WERI-Rb-1 (cell line): ENCODE measurements at regions not wholly inside any gene's neighbourhood (a gene's known extent, or its start where the extent isn't known, plus 50 kb on each side); places are given as distances from the start of the nearest gene placed in this dataset.

ENCODE experiments used
- DNase-seq: peaks from one replicate; pipeline ENCODE4 v3.0.0-alpha.2; 2020
- H3K27ac ChIP-seq: fragments of 250-450 bp; sonication (Bioruptor Pico); 2 replicates; pipeline ENCODE4 v1.5.1; 2020; ENCODE audit warnings: mild to moderate bottlenecking, moderate library complexity
- H3K27me3 ChIP-seq: fragments of 250-450 bp; sonication (Bioruptor Pico); 2 replicates; pipeline ENCODE4 v1.5.1; 2021; ENCODE audit warnings: mild to moderate bottlenecking, low read depth, moderate library complexity; ENCODE audit not compliant: insufficient read depth, severe bottlenecking
- H3K36me3 ChIP-seq: fragments of 250-450 bp; sonication (Bioruptor Pico); 2 replicates; pipeline ENCODE4 v1.5.1; 2020; ENCODE audit warnings: mild to moderate bottlenecking, moderate library complexity
- H3K4me3 ChIP-seq: 2 replicates; pipeline ENCODE4 v1.5.1; 2011; ENCODE audit warnings: low read depth, mild to moderate bottlenecking, control low read depth, low read length
- H3K9me3 ChIP-seq: fragments of 250-450 bp; sonication (Bioruptor Pico); 2 replicates; pipeline ENCODE4 v1.5.1; 2021; ENCODE audit warnings: mild to moderate bottlenecking, moderate library complexity; ENCODE audit not compliant: severe bottlenecking
- TF ChIP-seq, protein P1 (sequence below): IDR thresholded peaks from 2 replicates; pipeline ENCODE4 v1.5.1; 2011; ENCODE audit warnings: low read depth, mild to moderate bottlenecking, control low read depth, inconsistent platforms, low read length

GRCh38 chr13:40120288-40120687, 464.8 kb downstream of the COG6 start:
- Histone ChIP-seq H3K9me3 (no peaks in the 10 kb centered on the region), H3K4me3 (no peak overlapping the region), H3K27ac (no peak overlapping the region), H3K27me3 (no peaks in the 10 kb centered on the region), H3K36me3 (no peaks in the 10 kb centered on the region)
- no peak for DNase-seq
- TF ChIP-seq, protein P1, sequence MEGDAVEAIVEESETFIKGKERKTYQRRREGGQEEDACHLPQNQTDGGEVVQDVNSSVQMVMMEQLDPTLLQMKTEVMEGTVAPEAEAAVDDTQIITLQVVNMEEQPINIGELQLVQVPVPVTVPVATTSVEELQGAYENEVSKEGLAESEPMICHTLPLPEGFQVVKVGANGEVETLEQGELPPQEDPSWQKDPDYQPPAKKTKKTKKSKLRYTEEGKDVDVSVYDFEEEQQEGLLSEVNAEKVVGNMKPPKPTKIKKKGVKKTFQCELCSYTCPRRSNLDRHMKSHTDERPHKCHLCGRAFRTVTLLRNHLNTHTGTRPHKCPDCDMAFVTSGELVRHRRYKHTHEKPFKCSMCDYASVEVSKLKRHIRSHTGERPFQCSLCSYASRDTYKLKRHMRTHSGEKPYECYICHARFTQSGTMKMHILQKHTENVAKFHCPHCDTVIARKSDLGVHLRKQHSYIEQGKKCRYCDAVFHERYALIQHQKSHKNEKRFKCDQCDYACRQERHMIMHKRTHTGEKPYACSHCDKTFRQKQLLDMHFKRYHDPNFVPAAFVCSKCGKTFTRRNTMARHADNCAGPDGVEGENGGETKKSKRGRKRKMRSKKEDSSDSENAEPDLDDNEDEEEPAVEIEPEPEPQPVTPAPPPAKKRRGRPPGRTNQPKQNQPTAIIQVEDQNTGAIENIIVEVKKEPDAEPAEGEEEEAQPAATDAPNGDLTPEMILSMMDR = no peak

GRCh38 chr13:40120781-40121180, 465.3 kb downstream of the COG6 start:
- Histone ChIP-seq H3K27me3 (no peaks in the 10 kb centered on the region), H3K36me3 (no peaks in the 10 kb centered on the region), H3K9me3 (no peaks in the 10 kb centered on the region), H3K27ac (no peak overlapping the region), H3K4me3 (no peak overlapping the region)
- TF ChIP-seq, protein P1 = no peak
- DNase-seq = no peak

DNA sequence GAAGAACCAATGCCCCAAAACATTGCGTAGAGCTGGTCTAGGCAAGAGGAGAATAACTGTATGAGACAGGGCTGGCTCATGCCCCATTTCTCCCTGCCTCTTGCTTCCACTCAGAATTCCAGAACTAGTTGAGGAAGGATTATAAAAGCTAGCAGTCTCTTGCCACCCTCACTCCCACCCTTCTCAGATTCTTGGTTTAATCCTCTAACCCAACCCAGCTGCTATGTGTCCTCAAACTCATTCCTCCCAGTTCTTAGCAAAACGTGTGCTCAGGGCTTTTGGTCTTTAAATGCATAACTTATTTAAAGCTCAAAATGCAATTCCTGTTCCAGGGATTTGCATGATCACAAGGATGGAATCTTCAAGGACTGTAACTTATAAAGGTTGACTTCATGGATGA, 466.3 kb downstream of the COG6 start:
- Histone ChIP-seq H3K36me3 (no peaks in the 10 kb centered on the region), H3K27ac (no peak overlapping the region), H3K27me3 (no peaks in the 10 kb centered on the region), H3K9me3 (no peaks in the 10 kb centered on the region), H3K4me3 (no peak overlapping the region)
- TF ChIP-seq, protein P1 = no peak
- DNase-seq = no peak

- H3K9me3 ChIP-seq = no peaks in the 10 kb centered on the region
- H3K4me3 ChIP-seq = no peak overlapping the region
- H3K36me3 ChIP-seq = no peaks in the 10 kb centered on the region
- no peaks in the 10 kb centered on the region for H3K27me3 ChIP-seq
- TF ChIP-seq, protein P1 = no peak
- H3K27ac ChIP-seq = no peak overlapping the region
- no peak for DNase-seq
These were observed 468.6 kb downstream of the COG6 start for GRCh38 chr13:40123962-40124632.

- no peak overlapping the region for H3K27ac ChIP-seq
- no peaks in the 10 kb centered on the region for H3K27me3 ChIP-seq
- no peaks in the 10 kb centered on the region for H3K9me3 ChIP-seq
- H3K4me3 ChIP-seq = no peak overlapping the region
- no peak for DNase-seq
- TF ChIP-seq, protein P1 = no peak
- no peaks in the 10 kb centered on the region for H3K36me3 ChIP-seq
These were observed 469.2 kb downstream of the COG6 start for GRCh38 chr13:40124633-40125015.

DNA sequence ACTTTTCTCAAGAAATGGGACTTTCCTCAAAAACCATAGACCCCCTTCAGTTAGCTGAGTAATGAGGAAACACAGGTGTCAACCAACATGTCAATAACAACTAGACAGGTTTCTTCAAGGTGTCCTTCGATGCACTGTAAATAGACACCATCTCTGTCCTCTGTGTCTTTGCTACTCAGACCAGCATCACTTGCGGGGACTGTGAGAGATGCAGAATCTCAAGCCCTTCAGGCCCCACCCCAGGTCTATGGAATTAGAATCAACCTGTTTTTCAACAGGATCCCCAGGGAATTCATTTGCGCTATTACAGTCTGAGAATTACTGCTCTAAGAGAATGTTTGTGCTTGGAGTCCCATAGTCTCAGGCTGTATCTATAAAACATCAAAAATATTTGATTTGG, 469.9 kb downstream of the COG6 start:
- no peak for DNase-seq
- Histone ChIP-seq H3K36me3 (no peaks in the 10 kb centered on the region), H3K27ac (no peak overlapping the region), H3K4me3 (no peak overlapping the region), H3K27me3 (no peaks in the 10 kb centered on the region), H3K9me3 (no peaks in the 10 kb centered on the region)
- TF ChIP-seq, protein P1 = no peak
